Nephron (organoid): ENCODE measurements at regions not wholly inside any gene's neighbourhood (a gene's known extent, or its start where the extent isn't known, plus 50 kb on each side); places are given as distances from the start of the nearest gene placed in this dataset.
"Not testable (repeated sequence)": the region's sequence is repeated elsewhere in the genome, so short reads cannot be mapped to it uniquely, and the experiment has no call there.

ENCODE experiments used
- H3K27ac Mint-ChIP-seq, 3 experiments: 2 replicates each; pipeline ENCODE4 v1.8.0; 2020; ENCODE audit warnings: mixed read lengths in 3 of 3, mild to moderate bottlenecking in 2 of 3, moderate library complexity in 1 of 3
- H3K27me3 Mint-ChIP-seq: 2 replicates; pipeline ENCODE4 v1.8.0; 2021; ENCODE audit warnings: low read depth, mild to moderate bottlenecking, moderate library complexity, mixed read lengths
- H3K36me3 Mint-ChIP-seq: 2 replicates; pipeline ENCODE4 v1.8.0; 2020; ENCODE audit warnings: low read depth, mixed read lengths
- H3K4me1 Mint-ChIP-seq: 2 replicates; pipeline ENCODE4 v1.8.0; 2020; ENCODE audit warnings: mixed read lengths
- H3K4me3 Mint-ChIP-seq, 3 experiments: 2 replicates each; pipeline ENCODE4 v1.8.0; 2020; ENCODE audit warnings: mild to moderate bottlenecking in 3 of 3, mixed read lengths in 3 of 3, moderate library complexity in 2 of 3
- H3K9me3 Mint-ChIP-seq: 2 replicates; pipeline ENCODE4 v1.8.0; 2020; ENCODE audit warnings: mixed read lengths
- TF ChIP-seq, protein P1 (sequence below), 3 experiments: fragments of 200-600 bp; sonication (generic); IDR thresholded peaks; one replicate each; pipeline ENCODE4 v1.5.0; 2021; ENCODE audit warnings: antibody characterized with exemption in 3 of 3; ENCODE audit not compliant: unreplicated experiment in 3 of 3

DNA sequence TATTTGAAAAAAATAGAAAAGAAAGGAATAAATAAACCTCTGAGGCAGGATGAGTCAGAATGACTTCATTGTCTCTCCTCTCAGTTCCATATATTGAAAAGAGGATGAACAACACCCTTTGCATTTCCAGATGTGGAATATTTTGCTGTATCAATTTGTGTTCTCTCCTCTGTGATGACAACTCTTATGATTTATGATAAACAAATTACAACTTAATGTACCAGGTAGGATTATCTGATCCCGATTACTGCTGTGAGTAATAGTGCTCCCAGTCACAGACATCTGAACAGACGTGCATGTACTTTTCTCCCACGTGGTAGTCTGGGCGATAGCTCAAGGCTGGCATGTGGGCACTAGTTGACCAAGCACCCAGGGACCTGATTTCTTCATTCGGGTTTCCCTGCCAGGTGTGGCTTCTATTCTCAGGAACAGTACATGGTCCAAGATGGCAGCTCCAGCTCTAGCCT lies 142.1 kb upstream of the SULF2 start:
- no peaks in the 10 kb centered on the region for H3K36me3 Mint-ChIP-seq
- H3K27ac Mint-ChIP-seq: peak overlapping the region in 1 of 3 experiments; percentile 14
- no peak overlapping the region for H3K4me3 Mint-ChIP-seq
- peaks cover 8% of the 10 kb centered on the region for H3K27me3 Mint-ChIP-seq
- peaks cover 10% of the 10 kb centered on the region for H3K9me3 Mint-ChIP-seq
- TF ChIP-seq, protein P1, sequence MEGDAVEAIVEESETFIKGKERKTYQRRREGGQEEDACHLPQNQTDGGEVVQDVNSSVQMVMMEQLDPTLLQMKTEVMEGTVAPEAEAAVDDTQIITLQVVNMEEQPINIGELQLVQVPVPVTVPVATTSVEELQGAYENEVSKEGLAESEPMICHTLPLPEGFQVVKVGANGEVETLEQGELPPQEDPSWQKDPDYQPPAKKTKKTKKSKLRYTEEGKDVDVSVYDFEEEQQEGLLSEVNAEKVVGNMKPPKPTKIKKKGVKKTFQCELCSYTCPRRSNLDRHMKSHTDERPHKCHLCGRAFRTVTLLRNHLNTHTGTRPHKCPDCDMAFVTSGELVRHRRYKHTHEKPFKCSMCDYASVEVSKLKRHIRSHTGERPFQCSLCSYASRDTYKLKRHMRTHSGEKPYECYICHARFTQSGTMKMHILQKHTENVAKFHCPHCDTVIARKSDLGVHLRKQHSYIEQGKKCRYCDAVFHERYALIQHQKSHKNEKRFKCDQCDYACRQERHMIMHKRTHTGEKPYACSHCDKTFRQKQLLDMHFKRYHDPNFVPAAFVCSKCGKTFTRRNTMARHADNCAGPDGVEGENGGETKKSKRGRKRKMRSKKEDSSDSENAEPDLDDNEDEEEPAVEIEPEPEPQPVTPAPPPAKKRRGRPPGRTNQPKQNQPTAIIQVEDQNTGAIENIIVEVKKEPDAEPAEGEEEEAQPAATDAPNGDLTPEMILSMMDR (IDR thresholded peaks at IDR 0.05; ENCODE audit: unreplicated experiment in 3 of 3): no peak
- peaks cover 25% of the 10 kb centered on the region for H3K4me1 Mint-ChIP-seq

DNA sequence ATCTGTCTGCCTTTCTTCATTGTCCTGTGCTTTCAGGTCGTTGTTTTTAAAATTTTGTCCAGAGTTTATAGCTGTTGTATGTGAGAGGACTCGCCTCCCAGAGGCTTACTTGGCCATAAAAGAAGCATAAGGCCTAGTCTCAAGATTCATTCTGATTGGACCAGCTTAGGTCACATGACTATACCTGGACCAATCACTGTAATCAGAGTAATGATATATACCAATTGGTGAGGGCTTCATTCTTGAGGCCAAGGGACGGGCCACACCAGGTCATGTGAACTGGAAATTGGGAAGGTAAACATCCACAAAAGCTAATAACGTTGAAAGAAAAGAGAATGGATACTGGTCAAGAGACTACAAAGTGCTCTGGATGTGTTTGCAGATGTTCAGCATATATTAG lies 141.4 kb upstream of the SULF2 start:
- Mint-ChIP-seq H3K27ac (no peak overlapping the region), H3K4me1 (peaks cover 32% of the 10 kb centered on the region), H3K4me3 (no peak overlapping the region), H3K36me3 (no peaks in the 10 kb centered on the region), H3K27me3 (peaks cover 8% of the 10 kb centered on the region), H3K9me3 (peaks cover 10% of the 10 kb centered on the region)
- TF ChIP-seq, protein P1 (IDR thresholded peaks at IDR 0.05; ENCODE audit: unreplicated experiment in 3 of 3): no peak

DNA sequence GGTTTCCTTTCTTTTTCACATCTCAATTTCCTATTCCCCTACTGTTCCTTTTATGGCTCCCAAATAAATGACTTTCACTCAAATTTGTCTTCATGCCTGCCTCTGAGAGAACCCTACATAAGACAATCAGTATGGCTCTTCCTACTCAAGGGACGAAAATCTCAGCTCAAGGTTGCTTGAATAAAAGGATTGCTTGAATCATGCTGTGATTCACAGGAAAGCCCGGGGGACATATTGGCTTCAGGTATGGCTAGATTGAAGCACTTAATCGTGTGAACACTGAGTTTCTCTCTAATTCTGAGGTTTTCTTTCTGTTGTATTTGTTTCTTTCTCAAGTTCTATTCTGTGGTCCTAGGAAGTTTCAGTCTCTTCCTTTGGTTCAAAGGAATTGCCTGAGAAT lies 140.3 kb upstream of the SULF2 start:
- peaks cover 40% of the 10 kb centered on the region for H3K4me1 Mint-ChIP-seq
- H3K9me3 Mint-ChIP-seq: peaks cover 10% of the 10 kb centered on the region
- no peak overlapping the region for H3K27ac Mint-ChIP-seq

DNA sequence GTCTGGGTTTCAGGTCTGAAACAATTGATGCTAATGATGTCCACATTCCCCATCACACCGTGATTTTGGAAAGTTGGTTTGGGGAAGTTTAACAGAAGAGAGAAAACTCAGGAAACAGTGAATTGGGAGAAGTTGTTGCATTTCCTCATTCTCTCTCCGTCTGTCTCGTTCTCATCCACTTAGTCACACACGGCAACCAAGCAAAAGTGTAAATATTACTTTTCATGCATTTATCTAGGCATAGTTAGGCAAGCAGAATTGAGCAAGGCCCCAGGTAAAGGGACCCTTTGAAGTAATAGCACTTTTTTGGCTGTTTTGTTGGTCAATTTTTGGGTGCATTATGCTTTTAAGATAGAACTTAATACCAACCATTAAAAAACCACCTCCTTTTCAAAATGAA lies 137.0 kb upstream of the SULF2 start:
- Mint-ChIP-seq H3K9me3 (peaks cover 24% of the 10 kb centered on the region), H3K27ac (peak overlapping the region; percentile 56 to 87 (median 64)), H3K36me3 (peaks cover under 1% of the 10 kb centered on the region), H3K4me1 (peaks cover 21% of the 10 kb centered on the region), H3K4me3 (no peak overlapping the region), H3K27me3 (peaks cover 10% of the 10 kb centered on the region)
- TF ChIP-seq, protein P1 (IDR thresholded peaks at IDR 0.05; ENCODE audit: unreplicated experiment in 3 of 3): no peak

More for the DNA sequence above, 140.3 kb upstream of the SULF2 start:
- Mint-ChIP-seq H3K4me3 (no peak overlapping the region), H3K27me3 (peaks cover 10% of the 10 kb centered on the region), H3K36me3 (no peaks in the 10 kb centered on the region)
- TF ChIP-seq, protein P1 (IDR thresholded peaks at IDR 0.05; ENCODE audit: unreplicated experiment in 3 of 3): no peak

DNA sequence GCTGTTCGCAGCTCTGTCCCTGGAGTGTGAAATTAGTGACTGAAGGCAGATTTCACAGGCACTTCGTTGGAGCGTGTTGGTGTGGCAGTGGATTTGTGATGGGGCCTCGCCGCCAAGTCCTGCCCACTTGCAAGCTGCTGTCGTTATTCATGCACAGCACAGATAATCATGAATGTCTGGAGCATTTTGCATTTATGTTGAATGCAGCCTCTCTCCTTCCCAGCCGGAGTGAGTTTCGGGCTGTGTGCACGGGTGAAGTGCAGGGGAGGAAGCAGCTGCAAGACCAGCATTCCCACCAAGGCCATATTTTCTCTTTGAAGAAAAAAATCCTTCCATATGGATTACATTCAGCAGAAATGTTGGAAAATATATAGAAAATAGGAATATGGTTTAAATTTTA lies 136.5 kb upstream of the SULF2 start:
- peaks cover 27% of the 10 kb centered on the region for H3K9me3 Mint-ChIP-seq
- H3K27ac Mint-ChIP-seq: peak overlapping the region; percentile 56 to 87 (median 64)
- H3K27me3 Mint-ChIP-seq, H3K36me3 Mint-ChIP-seq: not testable (repeated sequence)
- peaks cover 21% of the 10 kb centered on the region for H3K4me1 Mint-ChIP-seq
- peak overlapping the region; percentile 3 to 12 (median 12) for H3K4me3 Mint-ChIP-seq

DNA sequence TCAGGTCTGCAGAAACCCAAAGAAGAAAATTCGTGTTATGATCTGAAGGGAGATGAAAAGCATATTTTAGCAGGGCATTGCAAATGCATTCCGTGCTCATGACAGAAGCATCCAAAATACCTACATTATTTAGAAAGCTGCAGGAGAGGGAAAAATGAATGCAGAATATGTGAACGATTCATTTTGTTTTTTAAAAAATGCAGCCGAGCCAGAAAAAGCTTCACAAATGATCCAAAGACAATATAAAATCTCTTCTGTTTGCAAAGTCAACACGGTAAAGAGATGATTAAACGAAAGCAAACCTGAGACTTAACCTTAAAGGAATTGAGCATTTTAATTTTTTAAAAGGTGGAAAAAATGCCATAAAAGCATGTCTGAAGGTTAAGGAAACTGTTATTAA lies 136.1 kb upstream of the SULF2 start:
- Mint-ChIP-seq H3K27ac (peak overlapping the region; percentile 56 to 87 (median 64)), H3K9me3 (peaks cover 27% of the 10 kb centered on the region), H3K4me3 (peak overlapping the region; percentile 3 to 12 (median 12)), H3K4me1 (peaks cover 21% of the 10 kb centered on the region), H3K27me3 (peaks cover 8% of the 10 kb centered on the region), H3K36me3 (peaks cover 7% of the 10 kb centered on the region)
- TF ChIP-seq, protein P1 (IDR thresholded peaks at IDR 0.05; ENCODE audit: unreplicated experiment in 3 of 3): no peak
